ENCODE measurements at regions not wholly inside any gene's neighbourhood (a gene's known extent, or its start where the extent isn't known, plus 50 kb on each side); places are given as distances from the start of the nearest gene placed in this dataset.

GRCh38 chr16:55041540-55042234 is 111.0 kb downstream of the IRX5 start:
- Histone ChIP-seq H3K9ac (no peak overlapping the region), H3K27ac (no peak overlapping the region), H4K20me1 (ENCODE audit: insufficient read depth) (no peaks in the 10 kb centered on the region), H3K27me3 (ENCODE audit: insufficient read depth, low read depth) (no peaks in the 10 kb centered on the region), H2AFZ (ENCODE audit: low read depth) (no peak overlapping the region), H3K4me2 (no peak overlapping the region), H3K36me3 (ENCODE audit: insufficient read depth) (no peaks in the 10 kb centered on the region), H3K4me3 (IDR thresholded peaks at IDR 0.05; ENCODE audit: insufficient read depth, low read depth, low read length) (no peak overlapping the region), H3K79me2 (ENCODE audit: insufficient read depth, low read depth) (no peaks in the 10 kb centered on the region), H3K4me1 (ENCODE audit: low read depth, poor library complexity, severe bottlenecking) (no peaks in the 10 kb centered on the region)
- TF ChIP-seq, protein P1, sequence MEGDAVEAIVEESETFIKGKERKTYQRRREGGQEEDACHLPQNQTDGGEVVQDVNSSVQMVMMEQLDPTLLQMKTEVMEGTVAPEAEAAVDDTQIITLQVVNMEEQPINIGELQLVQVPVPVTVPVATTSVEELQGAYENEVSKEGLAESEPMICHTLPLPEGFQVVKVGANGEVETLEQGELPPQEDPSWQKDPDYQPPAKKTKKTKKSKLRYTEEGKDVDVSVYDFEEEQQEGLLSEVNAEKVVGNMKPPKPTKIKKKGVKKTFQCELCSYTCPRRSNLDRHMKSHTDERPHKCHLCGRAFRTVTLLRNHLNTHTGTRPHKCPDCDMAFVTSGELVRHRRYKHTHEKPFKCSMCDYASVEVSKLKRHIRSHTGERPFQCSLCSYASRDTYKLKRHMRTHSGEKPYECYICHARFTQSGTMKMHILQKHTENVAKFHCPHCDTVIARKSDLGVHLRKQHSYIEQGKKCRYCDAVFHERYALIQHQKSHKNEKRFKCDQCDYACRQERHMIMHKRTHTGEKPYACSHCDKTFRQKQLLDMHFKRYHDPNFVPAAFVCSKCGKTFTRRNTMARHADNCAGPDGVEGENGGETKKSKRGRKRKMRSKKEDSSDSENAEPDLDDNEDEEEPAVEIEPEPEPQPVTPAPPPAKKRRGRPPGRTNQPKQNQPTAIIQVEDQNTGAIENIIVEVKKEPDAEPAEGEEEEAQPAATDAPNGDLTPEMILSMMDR (conservative IDR thresholded peaks at IDR 0.05; ENCODE audit: low read depth, low read length), result no peak

DNA sequence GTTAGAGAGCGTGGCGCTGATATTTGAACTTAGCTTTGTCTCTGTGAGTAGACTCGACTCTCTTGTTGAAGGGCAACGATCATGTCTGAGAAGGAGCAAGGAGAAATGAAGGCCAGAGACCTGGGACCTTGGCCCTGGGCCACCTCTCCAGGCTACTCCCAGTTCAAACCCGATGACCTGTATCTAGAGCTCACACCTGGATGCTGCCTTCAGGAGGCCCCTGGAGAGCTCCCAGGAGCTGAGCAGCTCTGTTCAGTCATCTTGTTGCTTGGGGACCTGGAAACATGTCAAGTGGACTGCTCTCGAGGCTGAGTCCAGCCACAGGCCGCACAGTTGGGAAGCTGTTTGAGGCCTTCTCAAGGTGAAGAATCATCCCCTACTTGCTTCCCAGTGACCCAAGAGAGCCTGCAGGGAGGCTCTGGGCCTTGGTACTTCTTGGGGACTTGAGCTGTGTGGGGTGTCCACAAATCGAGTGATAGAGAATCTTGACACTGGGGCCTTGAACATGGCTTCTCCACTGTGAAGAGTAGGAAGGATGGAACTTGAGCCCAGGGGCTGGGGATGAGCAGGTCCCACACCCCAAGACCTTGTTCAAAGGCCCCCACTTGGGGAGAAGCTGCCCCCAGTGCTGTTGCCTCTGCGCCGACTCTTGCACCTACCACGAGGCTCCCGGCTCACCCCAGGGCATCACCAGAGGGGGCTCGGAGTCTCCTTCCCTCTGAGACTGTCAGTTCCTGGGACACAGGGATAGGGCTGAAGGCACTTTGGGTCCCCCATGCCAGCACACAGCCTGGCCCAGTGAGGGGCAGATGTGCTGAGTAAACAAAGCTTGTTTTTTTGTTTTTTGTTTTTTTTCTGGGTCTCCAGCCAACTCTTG is 112.1 kb downstream of the IRX5 start:
- no peak overlapping the region for H3K27ac ChIP-seq
- TF ChIP-seq, protein P1 (conservative IDR thresholded peaks at IDR 0.05; ENCODE audit: low read depth, low read length), result no peak
- H2AFZ ChIP-seq (ENCODE audit: low read depth), result no peak overlapping the region

DNA sequence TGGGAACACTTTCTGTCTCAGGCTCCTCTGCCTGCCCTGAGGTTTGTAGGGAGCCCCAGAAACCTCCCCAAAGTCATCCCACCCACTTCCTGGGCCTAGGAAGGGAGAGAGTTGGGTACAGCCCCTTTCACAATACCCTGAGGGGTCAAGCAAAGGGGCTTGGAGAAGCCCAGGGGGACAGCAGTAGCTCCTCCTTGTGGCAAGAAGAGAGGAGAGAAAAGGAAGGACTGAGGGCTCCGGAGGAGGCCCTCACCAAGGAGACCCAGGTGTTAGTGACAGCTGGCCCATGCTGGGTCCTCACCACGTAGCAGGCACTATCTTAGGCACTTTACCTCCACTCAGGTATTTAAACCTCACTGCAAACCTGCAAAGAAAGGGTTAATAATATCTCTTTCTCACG is 112.8 kb downstream of the IRX5 start:
- Histone ChIP-seq H3K9ac (no peak overlapping the region), H3K27ac (no peak overlapping the region), H3K27me3 (ENCODE audit: insufficient read depth, low read depth) (no peaks in the 10 kb centered on the region), H3K4me2 (no peak overlapping the region), H3K4me3 (IDR thresholded peaks at IDR 0.05; ENCODE audit: insufficient read depth, low read depth, low read length) (no peak overlapping the region), H3K4me1 (ENCODE audit: low read depth, poor library complexity, severe bottlenecking) (no peaks in the 10 kb centered on the region), H3K36me3 (ENCODE audit: insufficient read depth) (no peaks in the 10 kb centered on the region), H2AFZ (ENCODE audit: low read depth) (no peak overlapping the region), H3K79me2 (ENCODE audit: insufficient read depth, low read depth) (no peaks in the 10 kb centered on the region), H4K20me1 (ENCODE audit: insufficient read depth) (no peaks in the 10 kb centered on the region)
- TF ChIP-seq, protein P1 (conservative IDR thresholded peaks at IDR 0.05; ENCODE audit: low read depth, low read length), result no peak

More for the DNA sequence above, 112.1 kb downstream of the IRX5 start:
- H3K9ac ChIP-seq, result no peak overlapping the region
- H3K27me3 ChIP-seq (ENCODE audit: insufficient read depth, low read depth), result no peaks in the 10 kb centered on the region
- no peaks in the 10 kb centered on the region for H4K20me1 ChIP-seq (ENCODE audit: insufficient read depth)
- H3K4me1 ChIP-seq (ENCODE audit: low read depth, poor library complexity, severe bottlenecking), result no peaks in the 10 kb centered on the region
- no peaks in the 10 kb centered on the region for H3K79me2 ChIP-seq (ENCODE audit: insufficient read depth, low read depth)
- no peak overlapping the region for H3K4me3 ChIP-seq (IDR thresholded peaks at IDR 0.05; ENCODE audit: insufficient read depth, low read depth, low read length)
- H3K4me2 ChIP-seq, result no peak overlapping the region
- H3K36me3 ChIP-seq (ENCODE audit: insufficient read depth), result no peaks in the 10 kb centered on the region

- Histone ChIP-seq H3K4me3 (IDR thresholded peaks at IDR 0.05; ENCODE audit: insufficient read depth, low read depth, low read length) (no peak overlapping the region), H3K79me2 (ENCODE audit: insufficient read depth, low read depth) (no peaks in the 10 kb centered on the region), H3K27me3 (ENCODE audit: insufficient read depth, low read depth) (no peaks in the 10 kb centered on the region), H4K20me1 (ENCODE audit: insufficient read depth) (no peaks in the 10 kb centered on the region), H3K27ac (no peak overlapping the region), H2AFZ (ENCODE audit: low read depth) (no peak overlapping the region), H3K4me2 (no peak overlapping the region), H3K36me3 (ENCODE audit: insufficient read depth) (no peaks in the 10 kb centered on the region), H3K4me1 (ENCODE audit: low read depth, poor library complexity, severe bottlenecking) (no peaks in the 10 kb centered on the region), H3K9ac (no peak overlapping the region)
- TF ChIP-seq, protein P1 (conservative IDR thresholded peaks at IDR 0.05; ENCODE audit: low read depth, low read length), result no peak
Measured at GRCh38 chr16:55044201-55044975, 113.7 kb downstream of the IRX5 start.
